ENCODE measurements at regions not wholly inside any gene's neighbourhood (a gene's known extent, or its start where the extent isn't known, plus 50 kb on each side); places are given as distances from the start of the nearest gene placed in this dataset.

DNA sequence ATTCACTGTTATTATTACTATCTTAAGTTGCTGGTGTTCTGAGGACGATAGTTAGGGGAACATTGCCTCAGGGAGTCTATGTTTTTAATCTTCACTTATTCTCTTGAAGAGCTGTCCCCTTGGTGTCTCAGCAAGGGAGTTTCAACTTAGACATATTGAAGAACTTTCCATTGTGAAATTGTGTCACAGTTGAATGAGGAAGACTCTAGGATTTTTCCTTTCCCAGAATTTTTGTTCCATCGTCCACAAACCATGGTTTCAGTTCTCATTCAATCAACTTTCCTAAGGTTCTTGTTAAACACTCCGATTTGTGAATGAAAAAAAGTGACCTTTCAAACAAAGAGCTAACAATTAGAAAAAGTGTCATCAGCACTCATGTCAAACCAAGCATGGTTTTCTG, 128.3 kb downstream of the GATA3 start:
- no peak for TF ChIP-seq CTCF (IDR thresholded peaks at IDR 0.05 in 2 of 3, conservative IDR thresholded peaks at IDR 0.05 in 1 of 3; ENCODE audit: control insufficient read depth in 2 of 3, extremely low read depth in 1 of 3, insufficient read depth in 1 of 3, low read depth in 3 of 3, low read length in 3 of 3)
- TF ChIP-seq FOS (IDR thresholded peaks at IDR 0.05; ENCODE audit: borderline replicate concordance, extremely low read depth, insufficient read length), result no peak
- no peak for TF ChIP-seq SREBF2 (IDR thresholded peaks at IDR 0.05; ENCODE audit: low read length)
- TF ChIP-seq TAF1 (IDR thresholded peaks at IDR 0.05; ENCODE audit: borderline replicate concordance, low read depth, low read length), result no peak
- TF ChIP-seq, protein P1, sequence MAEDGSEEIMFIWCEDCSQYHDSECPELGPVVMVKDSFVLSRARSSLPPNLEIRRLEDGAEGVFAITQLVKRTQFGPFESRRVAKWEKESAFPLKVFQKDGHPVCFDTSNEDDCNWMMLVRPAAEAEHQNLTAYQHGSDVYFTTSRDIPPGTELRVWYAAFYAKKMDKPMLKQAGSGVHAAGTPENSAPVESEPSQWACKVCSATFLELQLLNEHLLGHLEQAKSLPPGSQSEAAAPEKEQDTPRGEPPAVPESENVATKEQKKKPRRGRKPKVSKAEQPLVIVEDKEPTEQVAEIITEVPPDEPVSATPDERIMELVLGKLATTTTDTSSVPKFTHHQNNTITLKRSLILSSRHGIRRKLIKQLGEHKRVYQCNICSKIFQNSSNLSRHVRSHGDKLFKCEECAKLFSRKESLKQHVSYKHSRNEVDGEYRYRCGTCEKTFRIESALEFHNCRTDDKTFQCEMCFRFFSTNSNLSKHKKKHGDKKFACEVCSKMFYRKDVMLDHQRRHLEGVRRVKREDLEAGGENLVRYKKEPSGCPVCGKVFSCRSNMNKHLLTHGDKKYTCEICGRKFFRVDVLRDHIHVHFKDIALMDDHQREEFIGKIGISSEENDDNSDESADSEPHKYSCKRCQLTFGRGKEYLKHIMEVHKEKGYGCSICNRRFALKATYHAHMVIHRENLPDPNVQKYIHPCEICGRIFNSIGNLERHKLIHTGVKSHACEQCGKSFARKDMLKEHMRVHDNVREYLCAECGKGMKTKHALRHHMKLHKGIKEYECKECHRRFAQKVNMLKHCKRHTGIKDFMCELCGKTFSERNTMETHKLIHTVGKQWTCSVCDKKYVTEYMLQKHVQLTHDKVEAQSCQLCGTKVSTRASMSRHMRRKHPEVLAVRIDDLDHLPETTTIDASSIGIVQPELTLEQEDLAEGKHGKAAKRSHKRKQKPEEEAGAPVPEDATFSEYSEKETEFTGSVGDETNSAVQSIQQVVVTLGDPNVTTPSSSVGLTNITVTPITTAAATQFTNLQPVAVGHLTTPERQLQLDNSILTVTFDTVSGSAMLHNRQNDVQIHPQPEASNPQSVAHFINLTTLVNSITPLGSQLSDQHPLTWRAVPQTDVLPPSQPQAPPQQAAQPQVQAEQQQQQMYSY (CRISPR knock-in tag; IDR thresholded peaks at IDR 0.05), result no peak
- TF ChIP-seq CHD2 (IDR thresholded peaks at IDR 0.05; ENCODE audit: borderline replicate concordance, low read depth, low read length), result no peak
- no peak for TF ChIP-seq CHD1 (IDR thresholded peaks at IDR 0.05; ENCODE audit: low read depth, low read length)
- no peak for TF ChIP-seq SMC3 (IDR thresholded peaks at IDR 0.05; ENCODE audit: borderline replicate concordance, low read length)
- TF ChIP-seq MAX (IDR thresholded peaks at IDR 0.05; ENCODE audit: low read depth, low read length), result no peak
- TF ChIP-seq, protein P2, sequence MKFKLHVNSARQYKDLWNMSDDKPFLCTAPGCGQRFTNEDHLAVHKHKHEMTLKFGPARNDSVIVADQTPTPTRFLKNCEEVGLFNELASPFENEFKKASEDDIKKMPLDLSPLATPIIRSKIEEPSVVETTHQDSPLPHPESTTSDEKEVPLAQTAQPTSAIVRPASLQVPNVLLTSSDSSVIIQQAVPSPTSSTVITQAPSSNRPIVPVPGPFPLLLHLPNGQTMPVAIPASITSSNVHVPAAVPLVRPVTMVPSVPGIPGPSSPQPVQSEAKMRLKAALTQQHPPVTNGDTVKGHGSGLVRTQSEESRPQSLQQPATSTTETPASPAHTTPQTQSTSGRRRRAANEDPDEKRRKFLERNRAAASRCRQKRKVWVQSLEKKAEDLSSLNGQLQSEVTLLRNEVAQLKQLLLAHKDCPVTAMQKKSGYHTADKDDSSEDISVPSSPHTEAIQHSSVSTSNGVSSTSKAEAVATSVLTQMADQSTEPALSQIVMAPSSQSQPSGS (IDR thresholded peaks at IDR 0.05; ENCODE audit: low read length), result no peak
- no peak for TF ChIP-seq DPF2 (IDR thresholded peaks at IDR 0.05)
- no peak for TF ChIP-seq CBX5 (IDR thresholded peaks at IDR 0.05; ENCODE audit: low read depth)
